ENCODE measurements at regions not wholly inside any gene's neighbourhood (a gene's known extent, or its start where the extent isn't known, plus 50 kb on each side); places are given as distances from the start of the nearest gene placed in this dataset.

GRCh38 chr14:98935921-98936320 lies 336.1 kb downstream of the BCL11B start:
- DNase-seq (ENCODE audit: low spot score): peak; percentile 31

GRCh38 chr14:98937021-98937420 lies 335.0 kb downstream of the BCL11B start:
- no peaks in the 10 kb centered on the region for H3K27me3 ChIP-seq (ENCODE audit: insufficient read depth, poor library complexity, severe bottlenecking)
- no peak overlapping the region for H3K4me3 ChIP-seq (ENCODE audit: severe bottlenecking)
- no peak for ATAC-seq (ENCODE audit: low read depth)
- H3K4me1 ChIP-seq (ENCODE audit: insufficient read depth, poor library complexity, severe bottlenecking): no peaks in the 10 kb centered on the region
- DNase-seq (ENCODE audit: low spot score): peak; percentile 11
- no peaks in the 10 kb centered on the region for H3K9me3 ChIP-seq (ENCODE audit: severe bottlenecking)
- no peak for TF ChIP-seq CTCF (IDR thresholded peaks at IDR 0.05; ENCODE audit: poor library complexity, severe bottlenecking)
- H3K36me3 ChIP-seq (ENCODE audit: low read depth): no peaks in the 10 kb centered on the region
- no peak overlapping the region for H3K27ac ChIP-seq (ENCODE audit: poor library complexity, severe bottlenecking)

More at GRCh38 chr14:98935921-98936320, 336.1 kb downstream of the BCL11B start:
- no peak for ATAC-seq (ENCODE audit: low read depth)
- H3K27ac ChIP-seq (ENCODE audit: poor library complexity, severe bottlenecking): no peak overlapping the region
- no peak for TF ChIP-seq CTCF (IDR thresholded peaks at IDR 0.05; ENCODE audit: poor library complexity, severe bottlenecking)
- no peaks in the 10 kb centered on the region for H3K4me1 ChIP-seq (ENCODE audit: insufficient read depth, poor library complexity, severe bottlenecking)
- no peaks in the 10 kb centered on the region for H3K27me3 ChIP-seq (ENCODE audit: insufficient read depth, poor library complexity, severe bottlenecking)
- H3K9me3 ChIP-seq (ENCODE audit: severe bottlenecking): no peaks in the 10 kb centered on the region
- no peaks in the 10 kb centered on the region for H3K36me3 ChIP-seq (ENCODE audit: low read depth)
- H3K4me3 ChIP-seq (ENCODE audit: severe bottlenecking): no peak overlapping the region

GRCh38 chr14:98937712-98938505 lies 334.1 kb downstream of the BCL11B start:
- peak; percentile 36 for DNase-seq (ENCODE audit: low spot score)
- ATAC-seq (ENCODE audit: low read depth): peak; percentile 57; the same call in 1 of the 3 replicates
- Histone ChIP-seq H3K27ac (ENCODE audit: poor library complexity, severe bottlenecking) (no peak overlapping the region), H3K4me3 (ENCODE audit: severe bottlenecking) (no peak overlapping the region), H3K9me3 (ENCODE audit: severe bottlenecking) (no peaks in the 10 kb centered on the region), H3K4me1 (ENCODE audit: insufficient read depth, poor library complexity, severe bottlenecking) (no peaks in the 10 kb centered on the region), H3K36me3 (ENCODE audit: low read depth) (no peaks in the 10 kb centered on the region), H3K27me3 (ENCODE audit: insufficient read depth, poor library complexity, severe bottlenecking) (no peaks in the 10 kb centered on the region)
- no peak for TF ChIP-seq CTCF (IDR thresholded peaks at IDR 0.05; ENCODE audit: poor library complexity, severe bottlenecking)

- TF ChIP-seq CTCF (IDR thresholded peaks at IDR 0.05; ENCODE audit: poor library complexity, severe bottlenecking): no peak
- ATAC-seq (ENCODE audit: low read depth): no peak
- Histone ChIP-seq H3K9me3 (ENCODE audit: severe bottlenecking) (no peaks in the 10 kb centered on the region), H3K4me1 (ENCODE audit: insufficient read depth, poor library complexity, severe bottlenecking) (no peaks in the 10 kb centered on the region), H3K27me3 (ENCODE audit: insufficient read depth, poor library complexity, severe bottlenecking) (no peaks in the 10 kb centered on the region), H3K27ac (ENCODE audit: poor library complexity, severe bottlenecking) (no peak overlapping the region), H3K36me3 (ENCODE audit: low read depth) (no peaks in the 10 kb centered on the region), H3K4me3 (ENCODE audit: severe bottlenecking) (no peak overlapping the region)
- peak; percentile 21 for DNase-seq (ENCODE audit: low spot score)
Measured at GRCh38 chr14:98940693-98941437, 331.1 kb downstream of the BCL11B start.

Data from RWPE2 (cell line).